H9 (cell line): ENCODE measurements at regions not wholly inside any gene's neighbourhood (a gene's known extent, or its start where the extent isn't known, plus 50 kb on each side); places are given as distances from the start of the nearest gene placed in this dataset.

ENCODE experiments used
- DNase-seq: peaks from one replicate; pipeline ENCODE4 v3.0.0-alpha.2; 2017
- H2AFZ ChIP-seq: one replicate; pipeline ENCODE4 v1.6.1; 2013; ENCODE audit warnings: mild to moderate bottlenecking, low read length, control low read depth, moderate library complexity
- H2AK5ac ChIP-seq: 2 replicates; pipeline ENCODE4 v1.6.1; 2013; ENCODE audit warnings: low read length, control low read depth, mixed read lengths; ENCODE audit not compliant: insufficient read length
- H2BK120ac ChIP-seq: one replicate; pipeline ENCODE4 v1.6.1; 2013; ENCODE audit warnings: low read depth, mild to moderate bottlenecking, low read length, control low read depth, inconsistent platforms; ENCODE audit not compliant: poor library complexity, severe bottlenecking
- H2BK12ac ChIP-seq: 2 replicates; pipeline ENCODE4 v1.6.1; 2013; ENCODE audit warnings: low read length, control low read depth, mixed read lengths, low read depth; ENCODE audit not compliant: insufficient read length
- H2BK15ac ChIP-seq: 2 replicates; pipeline ENCODE4 v1.6.1; 2013; ENCODE audit warnings: low read depth, low read length, control low read depth
- H2BK20ac ChIP-seq: one replicate; pipeline ENCODE4 v1.6.1; 2013; ENCODE audit warnings: low read depth, mild to moderate bottlenecking, low read length, control low read depth, inconsistent platforms; ENCODE audit not compliant: poor library complexity, severe bottlenecking
- H2BK5ac ChIP-seq: 2 replicates; pipeline ENCODE4 v1.6.1; 2013; ENCODE audit warnings: low read length, control low read depth, mixed read lengths; ENCODE audit not compliant: insufficient read length
- H3K14ac ChIP-seq: 2 replicates; pipeline ENCODE4 v1.6.1; 2013; ENCODE audit warnings: low read length, control low read depth; ENCODE audit not compliant: insufficient read depth
- H3K18ac ChIP-seq: 2 replicates; pipeline ENCODE4 v1.6.1; 2013; ENCODE audit warnings: low read depth, mild to moderate bottlenecking, mixed read lengths, low read length, control low read depth; ENCODE audit not compliant: insufficient read length
- H3K23ac ChIP-seq: 2 replicates; pipeline ENCODE4 v1.6.1; 2013; ENCODE audit warnings: low read length, control low read depth, mixed read lengths, low read depth; ENCODE audit not compliant: insufficient read length
- H3K23me2 ChIP-seq: 2 replicates; pipeline ENCODE4 v1.6.1; 2013; ENCODE audit warnings: low read depth, mild to moderate bottlenecking, mixed read lengths, low read length, control low read depth; ENCODE audit not compliant: insufficient read length, poor library complexity, severe bottlenecking
- H3K27ac ChIP-seq: 2 replicates; pipeline ENCODE4 v1.5.1; 2013; ENCODE audit warnings: low read length, control low read depth, mixed read lengths, low read depth; ENCODE audit not compliant: insufficient read length
- H3K27me3 ChIP-seq: 2 replicates; pipeline ENCODE4 v1.6.1; 2013; ENCODE audit warnings: low read length, control low read depth, inconsistent platforms; ENCODE audit not compliant: insufficient read depth
- H3K4ac ChIP-seq: 2 replicates; pipeline ENCODE4 v1.6.1; 2013; ENCODE audit warnings: low read depth, mild to moderate bottlenecking, control low read depth, inconsistent platforms, low read length, moderate library complexity
- H3K4me1 ChIP-seq: 2 replicates; pipeline ENCODE4 v1.6.1; 2013; ENCODE audit warnings: low read length, control low read depth, inconsistent platforms; ENCODE audit not compliant: insufficient read depth
- H3K4me2 ChIP-seq: 2 replicates; pipeline ENCODE4 v1.6.1; 2013; ENCODE audit warnings: low read length, control low read depth, mixed read lengths; ENCODE audit not compliant: insufficient read length, insufficient read depth
- H3K56ac ChIP-seq: 2 replicates; pipeline ENCODE4 v1.6.1; 2013; ENCODE audit warnings: low read depth, mild to moderate bottlenecking, mixed read lengths, low read length, control low read depth; ENCODE audit not compliant: insufficient read length
- H3K79me1 ChIP-seq: 2 replicates; pipeline ENCODE4 v1.6.1; 2013; ENCODE audit warnings: low read depth, mild to moderate bottlenecking, moderate library complexity, low read length, control low read depth, inconsistent platforms; ENCODE audit not compliant: insufficient read depth, poor library complexity, severe bottlenecking
- H3K79me2 ChIP-seq: 2 replicates; pipeline ENCODE4 v1.6.1; 2013; ENCODE audit warnings: low read length, control low read depth, inconsistent platforms; ENCODE audit not compliant: insufficient read depth
- H3K9ac ChIP-seq: 2 replicates; pipeline ENCODE4 v1.6.1; 2013; ENCODE audit warnings: low read length, control low read depth, mixed read lengths; ENCODE audit not compliant: insufficient read length; ENCODE audit errors: extremely low read depth
- H3K9me3 ChIP-seq: one replicate; pipeline ENCODE4 v1.6.1; 2013; ENCODE audit warnings: low read depth, low read length, inconsistent platforms; ENCODE audit not compliant: control insufficient read depth
- H3T11ph ChIP-seq: one replicate; pipeline ENCODE4 v1.6.1; 2013; ENCODE audit warnings: mild to moderate bottlenecking, low read length, control low read depth, inconsistent platforms
- H4K20me1 ChIP-seq: one replicate; pipeline ENCODE4 v1.6.1; 2013; ENCODE audit not compliant: control insufficient read depth, insufficient read length, insufficient read depth
- H4K5ac ChIP-seq: 2 replicates; pipeline ENCODE4 v1.6.1; 2013; ENCODE audit warnings: low read depth, mild to moderate bottlenecking, mixed read lengths, low read length, control low read depth; ENCODE audit not compliant: insufficient read length
- H4K8ac ChIP-seq: replicated peaks from 2 replicates; pipeline ENCODE4 v1.6.1; 2013; ENCODE audit warnings: low read length, control low read depth, mixed read lengths, low read depth; ENCODE audit not compliant: insufficient read length
- H4K91ac ChIP-seq: 2 replicates; pipeline ENCODE4 v1.6.1; 2013; ENCODE audit warnings: low read depth, mild to moderate bottlenecking, moderate library complexity, mixed read lengths, low read length, control low read depth; ENCODE audit not compliant: insufficient read length
- H3K27ac Mint-ChIP-seq, 3 experiments: 2 replicates in 2 of 3; 3 replicates in 1 of 3; pipeline ENCODE4 v1.8.0; 2020 to 2021; ENCODE audit warnings: mixed read lengths in 3 of 3, mild to moderate bottlenecking in 1 of 3, moderate library complexity in 1 of 3
- H3K27me3 Mint-ChIP-seq: 2 replicates; pipeline ENCODE4 v1.8.0; 2021; ENCODE audit warnings: low read depth, mild to moderate bottlenecking, moderate library complexity, mixed read lengths
- H3K36me3 Mint-ChIP-seq, 3 experiments: 2 replicates in 2 of 3; 3 replicates in 1 of 3; pipeline ENCODE4 v1.8.0; 2020 to 2021; ENCODE audit warnings: low read depth in 3 of 3, mixed read lengths in 3 of 3; ENCODE audit not compliant: insufficient read depth in 1 of 3
- H3K4me1 Mint-ChIP-seq, 2 experiments: 2 replicates each; pipeline ENCODE4 v1.8.0; 2020; ENCODE audit warnings: mixed read lengths in 2 of 2
- H3K4me3 Mint-ChIP-seq, 2 experiments: 2 replicates in 1 of 2; 3 replicates in 1 of 2; pipeline ENCODE4 v1.8.0; 2020 to 2021; ENCODE audit warnings: mild to moderate bottlenecking in 2 of 2, mixed read lengths in 2 of 2, moderate library complexity in 1 of 2
- H3K9me3 Mint-ChIP-seq, 2 experiments: 2 replicates in 1 of 2; 3 replicates in 1 of 2; pipeline ENCODE4 v1.8.0; 2020; ENCODE audit warnings: mild to moderate bottlenecking in 2 of 2, mixed read lengths in 2 of 2, moderate library complexity in 1 of 2
- CTCF ChIP-seq: fragments of 200-600 bp; sonication (generic); conservative IDR thresholded peaks from 3 replicates; pipeline ENCODE4 v1.8.0; 2021; ENCODE audit warnings: antibody characterized with exemption, mild to moderate bottlenecking
- WGBS: extraction: QIAGEN DNeasy Blood & Tissue Kit; methylation state at CpG from one replicate; pipeline ENCODE4 v1.1.7; 2013; ENCODE audit warnings: missing lambda C conversion rate, low lambda C conversion rate, mixed read lengths; ENCODE audit not compliant: insufficient read length; ENCODE audit errors: extremely low coverage; 5-methylcytosine and 5-hydroxymethylcytosine counted together

DNA sequence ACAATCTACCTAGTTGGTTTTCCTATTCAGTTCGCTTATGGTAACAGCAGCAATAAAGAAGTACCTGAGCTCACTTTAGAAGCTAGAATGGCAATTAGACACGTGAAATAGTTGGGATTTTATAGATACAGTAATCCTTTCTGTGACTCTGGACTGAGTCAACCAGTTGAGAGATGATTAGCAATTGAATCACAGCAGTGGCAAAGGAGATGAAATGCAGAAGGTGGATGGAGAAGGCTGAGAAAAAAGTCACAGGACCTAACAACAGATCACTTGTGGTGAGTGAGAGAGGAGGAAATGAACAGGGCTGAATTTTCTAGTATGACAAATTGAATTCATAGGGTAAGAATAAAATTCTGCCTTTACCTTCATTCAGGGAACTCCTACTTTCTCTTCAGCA, 197.1 kb upstream of the MAGEB18 start:
- no peak for DNase-seq
- no peaks in the 10 kb centered on the region for H4K20me1 ChIP-seq
- H3K23me2 ChIP-seq: no peaks in the 10 kb centered on the region
- no peak overlapping the region for H3K9ac ChIP-seq
- no peak overlapping the region for H2BK5ac ChIP-seq
- H3K4me1 ChIP-seq: no peaks in the 10 kb centered on the region
- peaks cover 16% of the 10 kb centered on the region for H3K9me3 ChIP-seq
- TF ChIP-seq CTCF: no peak
- no peak overlapping the region for H3K4me2 ChIP-seq
- no peaks in the 10 kb centered on the region; the same call in 1 of the 2 replicates for H3K27me3 Mint-ChIP-seq
- H2AFZ ChIP-seq: no peak overlapping the region
- no peak overlapping the region for H3K4ac ChIP-seq
- no peak overlapping the region for H3K56ac ChIP-seq
- H2BK120ac ChIP-seq: no peak overlapping the region
- H3K36me3 Mint-ChIP-seq: peaks cover 0 to 4% (median 0%) of the 10 kb centered on the region in 3 experiments; a peak in 1 of 7 replicates
- H2BK20ac ChIP-seq: no peak overlapping the region
- H3K18ac ChIP-seq: no peak overlapping the region
- H3K9me3 Mint-ChIP-seq: peaks cover 57 to 62% of the 10 kb centered on the region in 2 experiments
- no peak overlapping the region for H3K27ac Mint-ChIP-seq
- no peaks in the 10 kb centered on the region for H3K79me2 ChIP-seq
- H3K23ac ChIP-seq: no peak overlapping the region
- no peak overlapping the region for H4K5ac ChIP-seq
- no peak overlapping the region for H3K27ac ChIP-seq
- no peak overlapping the region for H3K4me3 Mint-ChIP-seq
- no peak overlapping the region for H4K91ac ChIP-seq
- H2AK5ac ChIP-seq: no peak overlapping the region
- WGBS: no CpG with 5 or more reads among the region's 2 CpGs
- H3K79me1 ChIP-seq: no peaks in the 10 kb centered on the region
- no peak overlapping the region for H2BK12ac ChIP-seq
- no peak overlapping the region for H3K14ac ChIP-seq
- no peak overlapping the region for H3T11ph ChIP-seq
- no peaks in the 10 kb centered on the region for H3K27me3 ChIP-seq
- H4K8ac ChIP-seq: no peak overlapping the region
- H2BK15ac ChIP-seq: no peak overlapping the region
- peaks cover 2 to 3% of the 10 kb centered on the region in 2 experiments; a peak in 1 of 4 replicates for H3K4me1 Mint-ChIP-seq
